ENCODE measurements at regions not wholly inside any gene's neighbourhood (a gene's known extent, or its start where the extent isn't known, plus 50 kb on each side); places are given as distances from the start of the nearest gene placed in this dataset.

- intact Hi-C loops (cut with micrococcal nuclease; ENCODE audit: unreplicated experiment): loop anchor here (10.0 kb wide), 4 partner anchors 176 to 526 kb away; no protein-coding TSS in a partner anchor
- CTCF ChIA-PET: interaction anchor here (0.7 kb wide), 1 partner anchor 528 kb away, joined by 7 read pairs; no protein-coding TSS in a partner anchor
- DNase-seq: no peak
- no peaks in the 10 kb centered on the region for H3K9me3 ChIP-seq (ENCODE audit: insufficient read depth, low read depth)
- no peak overlapping the region for H3K4me2 ChIP-seq
- no peaks in the 10 kb centered on the region for H3K27me3 ChIP-seq (ENCODE audit: insufficient read depth, low read depth)
- H3K27ac ChIP-seq: no peak overlapping the region
- H4K20me1 ChIP-seq (ENCODE audit: insufficient read depth): no peaks in the 10 kb centered on the region
- H3K79me2 ChIP-seq (ENCODE audit: low read depth): no peaks in the 10 kb centered on the region
- POLR2A ChIA-PET (ENCODE audit: unreplicated experiment): interaction anchor here (0.7 kb wide), 1 partner anchor 428 kb away, joined by 3 read pairs; no protein-coding TSS in a partner anchor
- TF ChIP-seq, protein P1, sequence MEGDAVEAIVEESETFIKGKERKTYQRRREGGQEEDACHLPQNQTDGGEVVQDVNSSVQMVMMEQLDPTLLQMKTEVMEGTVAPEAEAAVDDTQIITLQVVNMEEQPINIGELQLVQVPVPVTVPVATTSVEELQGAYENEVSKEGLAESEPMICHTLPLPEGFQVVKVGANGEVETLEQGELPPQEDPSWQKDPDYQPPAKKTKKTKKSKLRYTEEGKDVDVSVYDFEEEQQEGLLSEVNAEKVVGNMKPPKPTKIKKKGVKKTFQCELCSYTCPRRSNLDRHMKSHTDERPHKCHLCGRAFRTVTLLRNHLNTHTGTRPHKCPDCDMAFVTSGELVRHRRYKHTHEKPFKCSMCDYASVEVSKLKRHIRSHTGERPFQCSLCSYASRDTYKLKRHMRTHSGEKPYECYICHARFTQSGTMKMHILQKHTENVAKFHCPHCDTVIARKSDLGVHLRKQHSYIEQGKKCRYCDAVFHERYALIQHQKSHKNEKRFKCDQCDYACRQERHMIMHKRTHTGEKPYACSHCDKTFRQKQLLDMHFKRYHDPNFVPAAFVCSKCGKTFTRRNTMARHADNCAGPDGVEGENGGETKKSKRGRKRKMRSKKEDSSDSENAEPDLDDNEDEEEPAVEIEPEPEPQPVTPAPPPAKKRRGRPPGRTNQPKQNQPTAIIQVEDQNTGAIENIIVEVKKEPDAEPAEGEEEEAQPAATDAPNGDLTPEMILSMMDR (conservative IDR thresholded peaks at IDR 0.05): no peak
- no peak for TF ChIP-seq EZH2 (IDR thresholded peaks at IDR 0.05; ENCODE audit: low read depth)
- no peak overlapping the region for H3K4me3 ChIP-seq
- H3F3A ChIP-seq (ENCODE audit: insufficient read depth, low read depth): no peaks in the 10 kb centered on the region
- no peak overlapping the region for H2AFZ ChIP-seq
- H3K36me3 ChIP-seq (ENCODE audit: low read depth): no peaks in the 10 kb centered on the region
- H3K4me1 ChIP-seq (replicated peaks; ENCODE audit: insufficient read depth): no peaks in the 10 kb centered on the region
- H3K9me2 ChIP-seq (ENCODE audit: insufficient read depth): no peaks in the 10 kb centered on the region
- no TSS peak for BruUV-seq (replicated peaks)
These were observed 61.4 kb upstream of the TSPAN8 start for GRCh38 chr12:71219224-71219623.

DNA sequence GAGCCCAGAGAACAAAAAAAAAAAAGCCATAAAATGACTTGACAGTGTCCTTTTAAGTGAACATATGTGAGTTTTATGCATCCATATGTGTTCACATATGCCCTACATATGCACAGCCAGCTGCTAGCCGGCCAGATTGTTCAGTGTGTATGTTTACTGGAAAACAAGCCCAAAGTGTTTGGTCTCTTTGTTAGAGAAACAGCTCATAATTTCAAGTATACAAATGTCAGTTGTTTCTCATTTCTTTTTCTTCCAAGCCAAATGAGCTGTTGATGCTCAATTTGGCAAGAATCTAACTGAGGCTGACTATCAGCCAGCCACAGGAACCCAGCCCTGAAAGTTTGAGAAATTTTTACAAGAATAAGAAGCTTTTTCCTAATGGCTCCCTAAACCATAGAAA, 60.8 kb upstream of the TSPAN8 start:
- POLR2A ChIA-PET (ENCODE audit: unreplicated experiment): interaction anchor here (0.7 kb wide), 1 partner anchor 428 kb away, joined by 3 read pairs; no protein-coding TSS in a partner anchor
- Histone ChIP-seq H3K27me3 (ENCODE audit: insufficient read depth, low read depth) (no peaks in the 10 kb centered on the region), H3K9me2 (ENCODE audit: insufficient read depth) (no peaks in the 10 kb centered on the region), H3F3A (ENCODE audit: insufficient read depth, low read depth) (no peaks in the 10 kb centered on the region), H3K9me3 (ENCODE audit: insufficient read depth, low read depth) (no peaks in the 10 kb centered on the region), H3K4me3 (no peak overlapping the region), H2AFZ (no peak overlapping the region), H4K20me1 (ENCODE audit: insufficient read depth) (no peaks in the 10 kb centered on the region), H3K4me1 (replicated peaks; ENCODE audit: insufficient read depth) (no peaks in the 10 kb centered on the region), H3K4me2 (no peak overlapping the region), H3K27ac (no peak overlapping the region), H3K79me2 (ENCODE audit: low read depth) (no peaks in the 10 kb centered on the region), H3K36me3 (ENCODE audit: low read depth) (no peaks in the 10 kb centered on the region)
- no peak for DNase-seq
- CTCF ChIA-PET: interaction anchor here (0.7 kb wide), 2 partner anchors 528 to 529 kb away, joined by 5 to 7 read pairs; no protein-coding TSS in a partner anchor
- TF ChIP-seq, protein P1 (conservative IDR thresholded peaks at IDR 0.05): no peak
- TF ChIP-seq EZH2 (IDR thresholded peaks at IDR 0.05; ENCODE audit: low read depth): no peak
- intact Hi-C loops (cut with micrococcal nuclease; ENCODE audit: unreplicated experiment): loop anchor here (10.0 kb wide), 4 partner anchors 176 to 526 kb away; no protein-coding TSS in a partner anchor
- no TSS peak for BruUV-seq (replicated peaks)

DNA sequence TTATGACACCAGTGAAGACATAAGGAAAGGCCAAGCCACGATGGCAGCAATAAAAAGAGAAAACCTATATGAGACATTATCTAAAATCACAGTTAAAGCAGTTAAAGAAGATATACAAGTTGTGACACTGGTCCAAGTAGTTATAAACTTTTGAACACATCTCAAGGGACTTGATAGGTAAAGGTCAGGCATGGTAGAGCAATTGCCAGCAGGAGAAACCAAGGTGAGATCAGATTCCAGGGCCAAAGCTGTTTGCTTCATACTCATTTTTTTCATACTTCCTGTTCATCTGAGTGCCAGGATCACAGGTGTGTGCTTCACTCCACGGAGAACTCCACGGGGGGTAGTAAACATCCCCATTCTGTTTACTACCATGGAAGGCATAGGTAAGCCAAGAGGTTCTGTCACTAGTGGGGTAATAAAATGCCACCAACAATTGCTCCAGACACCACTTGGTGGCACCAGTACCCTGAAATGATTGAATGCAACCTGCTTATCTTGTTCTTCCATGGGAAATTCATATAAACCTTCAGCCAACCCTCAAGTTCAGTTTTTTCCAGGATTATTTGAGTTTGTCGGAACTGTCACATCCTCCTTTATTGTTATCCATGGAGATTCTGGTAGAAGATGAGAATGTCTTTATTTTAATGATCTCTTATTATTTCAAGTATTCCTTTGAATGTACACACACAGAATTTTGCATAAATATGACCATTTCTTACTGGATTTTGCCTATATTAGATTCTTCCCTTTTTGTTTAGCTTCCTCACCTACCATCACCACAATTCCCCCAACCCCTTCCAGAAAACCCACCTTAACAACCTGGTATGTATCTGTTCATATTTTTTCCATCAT, 59.2 kb upstream of the TSPAN8 start:
- Histone ChIP-seq H3K4me2 (no peak overlapping the region), H2AFZ (no peak overlapping the region), H3K36me3 (ENCODE audit: low read depth) (no peaks in the 10 kb centered on the region), H3K9me3 (ENCODE audit: insufficient read depth, low read depth) (no peaks in the 10 kb centered on the region), H3K4me3 (no peak overlapping the region), H3K9me2 (ENCODE audit: insufficient read depth) (no peaks in the 10 kb centered on the region), H4K20me1 (ENCODE audit: insufficient read depth) (no peaks in the 10 kb centered on the region), H3K79me2 (ENCODE audit: low read depth) (no peaks in the 10 kb centered on the region), H3K27ac (no peak overlapping the region), H3K4me1 (replicated peaks; ENCODE audit: insufficient read depth) (no peaks in the 10 kb centered on the region), H3F3A (ENCODE audit: insufficient read depth, low read depth) (no peaks in the 10 kb centered on the region), H3K27me3 (ENCODE audit: insufficient read depth, low read depth) (no peaks in the 10 kb centered on the region)
- intact Hi-C loops (cut with micrococcal nuclease; ENCODE audit: unreplicated experiment): loop anchor here (10.0 kb wide), 4 partner anchors 178 to 528 kb away; no protein-coding TSS in a partner anchor
- DNase-seq: peak; percentile 18 to 36
- CTCF ChIA-PET: interaction anchor here (0.6 kb wide), 1 partner anchor 483 kb away, joined by 7 read pairs; no protein-coding TSS in a partner anchor
- TF ChIP-seq, protein P1 (conservative IDR thresholded peaks at IDR 0.05): peak; percentile 61
- TF ChIP-seq EZH2 (IDR thresholded peaks at IDR 0.05; ENCODE audit: low read depth): no peak
- POLR2A ChIA-PET (ENCODE audit: unreplicated experiment): no interaction called here
- BruUV-seq (replicated peaks): no TSS peak

All from PC-9 (cell line).